H9 (cell line): ENCODE measurements at regions not wholly inside any gene's neighbourhood (a gene's known extent, or its start where the extent isn't known, plus 50 kb on each side); places are given as distances from the start of the nearest gene placed in this dataset.

Experiments used
- DNase-seq: peaks from one replicate; pipeline ENCODE4 v3.0.0-alpha.2; 2017
- H2AFZ ChIP-seq: one replicate; pipeline ENCODE4 v1.6.1; 2013; ENCODE audit warnings: mild to moderate bottlenecking, low read length, control low read depth, moderate library complexity
- H2AK5ac ChIP-seq: 2 replicates; pipeline ENCODE4 v1.6.1; 2013; ENCODE audit warnings: low read length, control low read depth, mixed read lengths; ENCODE audit not compliant: insufficient read length
- H2BK120ac ChIP-seq: one replicate; pipeline ENCODE4 v1.6.1; 2013; ENCODE audit warnings: low read depth, mild to moderate bottlenecking, low read length, control low read depth, inconsistent platforms; ENCODE audit not compliant: poor library complexity, severe bottlenecking
- H2BK12ac ChIP-seq: 2 replicates; pipeline ENCODE4 v1.6.1; 2013; ENCODE audit warnings: low read length, control low read depth, mixed read lengths, low read depth; ENCODE audit not compliant: insufficient read length
- H2BK15ac ChIP-seq: 2 replicates; pipeline ENCODE4 v1.6.1; 2013; ENCODE audit warnings: low read depth, low read length, control low read depth
- H2BK20ac ChIP-seq: one replicate; pipeline ENCODE4 v1.6.1; 2013; ENCODE audit warnings: low read depth, mild to moderate bottlenecking, low read length, control low read depth, inconsistent platforms; ENCODE audit not compliant: poor library complexity, severe bottlenecking
- H2BK5ac ChIP-seq: 2 replicates; pipeline ENCODE4 v1.6.1; 2013; ENCODE audit warnings: low read length, control low read depth, mixed read lengths; ENCODE audit not compliant: insufficient read length
- H3K14ac ChIP-seq: 2 replicates; pipeline ENCODE4 v1.6.1; 2013; ENCODE audit warnings: low read length, control low read depth; ENCODE audit not compliant: insufficient read depth
- H3K18ac ChIP-seq: 2 replicates; pipeline ENCODE4 v1.6.1; 2013; ENCODE audit warnings: low read depth, mild to moderate bottlenecking, mixed read lengths, low read length, control low read depth; ENCODE audit not compliant: insufficient read length
- H3K23ac ChIP-seq: 2 replicates; pipeline ENCODE4 v1.6.1; 2013; ENCODE audit warnings: low read length, control low read depth, mixed read lengths, low read depth; ENCODE audit not compliant: insufficient read length
- H3K23me2 ChIP-seq: 2 replicates; pipeline ENCODE4 v1.6.1; 2013; ENCODE audit warnings: low read depth, mild to moderate bottlenecking, mixed read lengths, low read length, control low read depth; ENCODE audit not compliant: insufficient read length, poor library complexity, severe bottlenecking
- H3K27ac ChIP-seq: 2 replicates; pipeline ENCODE4 v1.5.1; 2013; ENCODE audit warnings: low read length, control low read depth, mixed read lengths, low read depth; ENCODE audit not compliant: insufficient read length
- H3K27me3 ChIP-seq: 2 replicates; pipeline ENCODE4 v1.6.1; 2013; ENCODE audit warnings: low read length, control low read depth, inconsistent platforms; ENCODE audit not compliant: insufficient read depth
- H3K4ac ChIP-seq: 2 replicates; pipeline ENCODE4 v1.6.1; 2013; ENCODE audit warnings: low read depth, mild to moderate bottlenecking, control low read depth, inconsistent platforms, low read length, moderate library complexity
- H3K4me1 ChIP-seq: 2 replicates; pipeline ENCODE4 v1.6.1; 2013; ENCODE audit warnings: low read length, control low read depth, inconsistent platforms; ENCODE audit not compliant: insufficient read depth
- H3K4me2 ChIP-seq: 2 replicates; pipeline ENCODE4 v1.6.1; 2013; ENCODE audit warnings: low read length, control low read depth, mixed read lengths; ENCODE audit not compliant: insufficient read length, insufficient read depth
- H3K56ac ChIP-seq: 2 replicates; pipeline ENCODE4 v1.6.1; 2013; ENCODE audit warnings: low read depth, mild to moderate bottlenecking, mixed read lengths, low read length, control low read depth; ENCODE audit not compliant: insufficient read length
- H3K79me1 ChIP-seq: 2 replicates; pipeline ENCODE4 v1.6.1; 2013; ENCODE audit warnings: low read depth, mild to moderate bottlenecking, moderate library complexity, low read length, control low read depth, inconsistent platforms; ENCODE audit not compliant: insufficient read depth, poor library complexity, severe bottlenecking
- H3K79me2 ChIP-seq: 2 replicates; pipeline ENCODE4 v1.6.1; 2013; ENCODE audit warnings: low read length, control low read depth, inconsistent platforms; ENCODE audit not compliant: insufficient read depth
- H3K9ac ChIP-seq: 2 replicates; pipeline ENCODE4 v1.6.1; 2013; ENCODE audit warnings: low read length, control low read depth, mixed read lengths; ENCODE audit not compliant: insufficient read length; ENCODE audit errors: extremely low read depth
- H3K9me3 ChIP-seq: one replicate; pipeline ENCODE4 v1.6.1; 2013; ENCODE audit warnings: low read depth, low read length, inconsistent platforms; ENCODE audit not compliant: control insufficient read depth
- H3T11ph ChIP-seq: one replicate; pipeline ENCODE4 v1.6.1; 2013; ENCODE audit warnings: mild to moderate bottlenecking, low read length, control low read depth, inconsistent platforms
- H4K20me1 ChIP-seq: one replicate; pipeline ENCODE4 v1.6.1; 2013; ENCODE audit not compliant: control insufficient read depth, insufficient read length, insufficient read depth
- H4K5ac ChIP-seq: 2 replicates; pipeline ENCODE4 v1.6.1; 2013; ENCODE audit warnings: low read depth, mild to moderate bottlenecking, mixed read lengths, low read length, control low read depth; ENCODE audit not compliant: insufficient read length
- H4K8ac ChIP-seq: replicated peaks from 2 replicates; pipeline ENCODE4 v1.6.1; 2013; ENCODE audit warnings: low read length, control low read depth, mixed read lengths, low read depth; ENCODE audit not compliant: insufficient read length
- H4K91ac ChIP-seq: 2 replicates; pipeline ENCODE4 v1.6.1; 2013; ENCODE audit warnings: low read depth, mild to moderate bottlenecking, moderate library complexity, mixed read lengths, low read length, control low read depth; ENCODE audit not compliant: insufficient read length
- H3K27ac Mint-ChIP-seq, 3 experiments: 2 replicates in 2 of 3; 3 replicates in 1 of 3; pipeline ENCODE4 v1.8.0; 2020 to 2021; ENCODE audit warnings: mixed read lengths in 3 of 3, mild to moderate bottlenecking in 1 of 3, moderate library complexity in 1 of 3
- H3K27me3 Mint-ChIP-seq: 2 replicates; pipeline ENCODE4 v1.8.0; 2021; ENCODE audit warnings: low read depth, mild to moderate bottlenecking, moderate library complexity, mixed read lengths
- H3K36me3 Mint-ChIP-seq, 3 experiments: 2 replicates in 2 of 3; 3 replicates in 1 of 3; pipeline ENCODE4 v1.8.0; 2020 to 2021; ENCODE audit warnings: low read depth in 3 of 3, mixed read lengths in 3 of 3; ENCODE audit not compliant: insufficient read depth in 1 of 3
- H3K4me1 Mint-ChIP-seq, 2 experiments: 2 replicates each; pipeline ENCODE4 v1.8.0; 2020; ENCODE audit warnings: mixed read lengths in 2 of 2
- H3K4me3 Mint-ChIP-seq, 2 experiments: 2 replicates in 1 of 2; 3 replicates in 1 of 2; pipeline ENCODE4 v1.8.0; 2020 to 2021; ENCODE audit warnings: mild to moderate bottlenecking in 2 of 2, mixed read lengths in 2 of 2, moderate library complexity in 1 of 2
- H3K9me3 Mint-ChIP-seq, 2 experiments: 2 replicates in 1 of 2; 3 replicates in 1 of 2; pipeline ENCODE4 v1.8.0; 2020; ENCODE audit warnings: mild to moderate bottlenecking in 2 of 2, mixed read lengths in 2 of 2, moderate library complexity in 1 of 2
- CTCF ChIP-seq: fragments of 200-600 bp; sonication (generic); conservative IDR thresholded peaks from 3 replicates; pipeline ENCODE4 v1.8.0; 2021; ENCODE audit warnings: antibody characterized with exemption, mild to moderate bottlenecking
- WGBS: extraction: QIAGEN DNeasy Blood & Tissue Kit; methylation state at CpG from one replicate; pipeline ENCODE4 v1.1.7; 2013; ENCODE audit warnings: missing lambda C conversion rate, low lambda C conversion rate, mixed read lengths; ENCODE audit not compliant: insufficient read length; ENCODE audit errors: extremely low coverage; 5-methylcytosine and 5-hydroxymethylcytosine counted together

- H3K23ac ChIP-seq = no peak overlapping the region
- Mint-ChIP-seq H3K9me3 (peaks cover under 1 to 4% of the 10 kb centered on the region in 2 experiments; a peak in 3 of 5 replicates), H3K27ac (no peak overlapping the region), H3K27me3 (no peaks in the 10 kb centered on the region; the same call in 1 of the 2 replicates), H3K4me1 (peaks cover 18 to 20% of the 10 kb centered on the region in 2 experiments), H3K36me3 (peaks cover 0 to 3% (median 2%) of the 10 kb centered on the region in 3 experiments; a peak in 4 of 7 replicates), H3K4me3 (no peak overlapping the region)
- H3K23me2 ChIP-seq = no peaks in the 10 kb centered on the region
- H3K18ac ChIP-seq = no peak overlapping the region
- H2BK15ac ChIP-seq = no peak overlapping the region
- no peak overlapping the region for H3K14ac ChIP-seq
- no peaks in the 10 kb centered on the region for H3K79me2 ChIP-seq
- no peak overlapping the region for H3K27ac ChIP-seq
- no peak overlapping the region for H3K4me2 ChIP-seq
- H3K79me1 ChIP-seq = no peaks in the 10 kb centered on the region
- no peak for TF ChIP-seq CTCF
- H4K5ac ChIP-seq = no peak overlapping the region
- no peak overlapping the region for H2BK12ac ChIP-seq
- H3K27me3 ChIP-seq = no peaks in the 10 kb centered on the region
- H2BK120ac ChIP-seq = no peak overlapping the region
- no peaks in the 10 kb centered on the region for H4K20me1 ChIP-seq
- no peak overlapping the region for H3T11ph ChIP-seq
- H3K56ac ChIP-seq = no peak overlapping the region
- no peak overlapping the region for H2AFZ ChIP-seq
- H3K4me1 ChIP-seq = peaks cover 9% of the 10 kb centered on the region; the same call in 1 of the 2 replicates
- no peak overlapping the region for H2AK5ac ChIP-seq
- no peak overlapping the region for H4K91ac ChIP-seq
- no peak overlapping the region for H2BK20ac ChIP-seq
- H2BK5ac ChIP-seq = no peak overlapping the region
- no peak for DNase-seq
- no CpG with 5 or more reads among the region's 5 CpGs for WGBS
- H3K9me3 ChIP-seq = no peaks in the 10 kb centered on the region
- H3K4ac ChIP-seq = no peak overlapping the region
- no peak overlapping the region for H3K9ac ChIP-seq
- H4K8ac ChIP-seq = no peak overlapping the region
These were observed 339.3 kb upstream of the PLET1 start for GRCh38 chr11:112599856-112600533.
